SJSA1 (cell line): ENCODE measurements at regions not wholly inside any gene's neighbourhood (a gene's known extent, or its start where the extent isn't known, plus 50 kb on each side); places are given as distances from the start of the nearest gene placed in this dataset.
"Not testable (repeated sequence)": the region's sequence is repeated elsewhere in the genome, so short reads cannot be mapped to it uniquely, and the experiment has no call there.

Experiments
- DNase-seq, 2 experiments: peaks; one replicate each; pipeline ENCODE4 v3.0.0-alpha.2; 2015 to 2020; ENCODE audit warnings: low spot score in 2 of 2, low read depth in 1 of 2
- H3K27ac ChIP-seq: fragments of 250-450 bp; sonication (Bioruptor Pico); 2 replicates; pipeline ENCODE4 v1.5.1; 2020; ENCODE audit warnings: mild to moderate bottlenecking, moderate library complexity
- H3K27me3 ChIP-seq: fragments of 250-450 bp; sonication (Bioruptor Pico); replicated peaks from 2 replicates; pipeline ENCODE4 v1.5.1; 2020; ENCODE audit warnings: mild to moderate bottlenecking, moderate library complexity
- H3K36me3 ChIP-seq: fragments of 250-450 bp; sonication (Bioruptor Pico); 2 replicates; pipeline ENCODE4 v1.5.1; 2020; ENCODE audit warnings: mild to moderate bottlenecking
- H3K4me1 ChIP-seq: fragments of 250-450 bp; sonication (Bioruptor Pico); replicated peaks from 2 replicates; pipeline ENCODE4 v1.6.1; 2021; ENCODE audit warnings: mild to moderate bottlenecking
- H3K4me3 ChIP-seq: fragments of 250-450 bp; sonication (Bioruptor Pico); 2 replicates; pipeline ENCODE4 v1.5.1; 2020; ENCODE audit warnings: mild to moderate bottlenecking
- H3K9me3 ChIP-seq: fragments of 250-450 bp; sonication (Bioruptor Pico); replicated peaks from 2 replicates; pipeline ENCODE4 v1.5.1; 2020; ENCODE audit warnings: mild to moderate bottlenecking

DNA sequence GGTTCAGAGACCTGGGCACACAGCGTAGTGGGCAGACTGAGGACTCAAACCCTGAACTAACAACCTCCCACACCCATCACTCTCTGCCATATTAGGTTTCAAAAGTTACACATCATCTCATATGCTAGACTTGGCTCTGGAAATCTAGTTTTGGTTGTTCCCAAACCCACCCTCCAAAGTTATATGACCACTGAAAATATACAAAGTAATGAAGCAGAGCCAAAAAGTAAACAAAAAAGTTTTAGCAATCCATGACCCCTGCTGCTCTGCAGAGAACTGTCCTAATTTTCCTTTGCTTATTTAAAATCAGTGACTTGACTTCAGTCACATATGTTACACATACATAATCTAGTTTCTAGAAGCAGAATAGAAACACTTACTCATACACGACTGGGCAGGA, 155.6 kb upstream of the TAS2R1 start:
- Histone ChIP-seq H3K4me1 (no peaks in the 10 kb centered on the region), H3K36me3 (no peaks in the 10 kb centered on the region), H3K27ac (no peak overlapping the region), H3K4me3 (no peak overlapping the region), H3K9me3 (no peaks in the 10 kb centered on the region), H3K27me3 (no peaks in the 10 kb centered on the region)
- no peak for DNase-seq

DNA sequence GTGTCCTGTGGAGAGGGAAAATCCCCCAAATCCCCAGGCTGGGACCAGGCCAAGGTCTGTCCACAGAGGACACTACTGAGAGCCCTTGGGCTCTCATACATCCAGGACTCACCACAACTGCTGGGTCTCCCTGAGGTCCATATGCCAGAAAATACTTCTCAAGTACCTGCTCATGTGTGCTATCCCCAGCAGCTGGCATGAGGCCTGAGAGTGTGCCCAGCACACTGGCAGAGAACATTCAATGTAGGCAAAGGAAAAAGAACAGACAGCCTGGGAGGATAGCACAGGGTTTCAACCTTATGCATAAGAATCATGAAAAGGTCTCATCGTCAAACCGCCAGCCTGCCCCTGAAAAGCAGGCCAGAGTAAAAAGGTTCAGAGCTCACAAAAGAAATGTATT, 154.1 kb upstream of the TAS2R1 start:
- no peak overlapping the region for H3K27ac ChIP-seq
- no peaks in the 10 kb centered on the region for H3K36me3 ChIP-seq
- H3K27me3 ChIP-seq = no peaks in the 10 kb centered on the region
- no peak overlapping the region for H3K4me3 ChIP-seq
- no peaks in the 10 kb centered on the region for H3K4me1 ChIP-seq
- H3K9me3 ChIP-seq = no peaks in the 10 kb centered on the region
- DNase-seq = no peak

DNA sequence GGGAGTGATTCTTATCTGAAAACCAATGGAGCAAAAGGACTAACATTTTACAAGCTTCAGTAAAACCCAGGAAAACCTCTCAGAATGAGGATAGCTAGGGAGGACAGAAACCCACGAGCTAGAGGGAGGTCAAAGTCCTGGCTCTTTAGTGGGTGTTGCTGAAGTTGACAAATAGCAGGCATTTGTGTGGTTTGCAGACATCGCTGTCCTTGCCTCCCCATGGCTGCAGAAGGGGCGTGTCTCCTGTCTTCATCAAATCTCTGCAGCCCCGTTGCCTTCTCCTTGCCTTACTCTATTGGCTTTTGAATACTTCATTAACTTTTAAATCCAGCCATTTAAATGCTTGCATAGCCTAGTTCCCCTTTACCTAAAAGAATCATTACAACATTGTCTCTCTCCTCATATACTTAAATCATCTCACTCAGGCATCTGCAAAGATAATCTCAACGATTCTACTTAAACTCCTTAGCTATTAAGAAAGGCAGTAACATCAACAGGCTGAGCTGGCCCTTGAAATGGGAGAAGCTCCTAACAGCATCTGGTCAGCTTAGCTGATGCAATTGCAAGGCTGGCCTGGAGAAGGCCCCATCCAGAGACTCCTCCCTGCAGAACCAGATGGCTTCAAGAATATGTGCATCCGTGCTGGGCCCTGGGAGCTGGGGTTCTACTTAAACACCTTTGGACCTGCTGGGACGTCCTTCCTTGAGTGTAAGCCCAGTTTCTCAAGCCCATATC, 152.8 kb upstream of the TAS2R1 start:
- DNase-seq = no peak
- no peaks in the 10 kb centered on the region for H3K9me3 ChIP-seq
- no peak overlapping the region for H3K27ac ChIP-seq
- H3K36me3 ChIP-seq = no peaks in the 10 kb centered on the region
- H3K4me1 ChIP-seq = no peaks in the 10 kb centered on the region
- H3K27me3 ChIP-seq = no peaks in the 10 kb centered on the region
- no peak overlapping the region for H3K4me3 ChIP-seq

DNA sequence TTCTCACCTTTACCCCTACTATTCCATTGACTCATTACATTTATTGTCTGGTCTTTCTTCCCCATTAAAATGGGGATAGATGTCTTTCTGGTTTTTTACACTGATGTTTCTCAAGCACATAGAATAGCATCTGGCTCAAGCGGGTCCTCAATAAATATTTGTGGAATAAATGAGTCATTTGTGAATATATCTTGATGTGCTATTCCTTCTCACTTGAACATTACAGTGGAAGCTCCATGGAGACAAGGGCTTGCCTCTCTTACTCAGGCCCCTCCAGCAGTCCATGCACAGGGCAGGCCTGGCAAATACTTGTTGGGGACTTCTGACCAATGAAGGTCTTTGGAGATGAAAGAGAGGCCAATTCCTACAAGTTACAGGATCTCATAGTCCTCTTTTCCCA, 151.7 kb upstream of the TAS2R1 start:
- peak in 1 of 2 experiments; percentile 10 for DNase-seq
- Histone ChIP-seq H3K4me1 (peaks cover 1% of the 10 kb centered on the region; the same call in 1 of the 2 replicates), H3K4me3 (no peak overlapping the region)

DNA sequence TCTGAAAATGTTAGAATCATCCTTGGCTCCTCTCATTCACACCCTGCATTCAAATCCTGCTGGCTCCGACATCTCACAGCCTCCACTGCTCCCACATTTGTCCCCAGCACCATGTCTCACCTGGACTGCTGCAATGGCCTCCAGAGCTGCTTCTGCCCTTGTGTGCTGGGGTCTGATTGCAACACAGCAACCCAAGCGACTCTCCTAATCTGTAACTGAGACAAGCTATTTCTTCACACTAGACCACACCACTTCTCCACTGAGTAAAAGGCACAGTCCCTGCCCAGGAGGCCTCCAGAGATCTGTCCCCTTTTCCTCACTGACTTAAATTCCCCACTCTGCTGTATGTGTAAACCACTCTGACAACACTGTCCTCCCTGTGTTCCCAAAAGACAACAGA, 151.1 kb upstream of the TAS2R1 start:
- no peaks in the 10 kb centered on the region for H3K27me3 ChIP-seq
- H3K9me3 ChIP-seq = 0 out of 2 replicates have a peak, but pooled peaks cover 2% of the 10 kb centered on the region
- no peak overlapping the region for H3K27ac ChIP-seq
- no peaks in the 10 kb centered on the region for H3K36me3 ChIP-seq
- no peak overlapping the region for H3K4me3 ChIP-seq
- peaks cover 7% of the 10 kb centered on the region for H3K4me1 ChIP-seq
- DNase-seq = no peak

More for the DNA sequence above, 151.7 kb upstream of the TAS2R1 start:
- H3K9me3 ChIP-seq = 0 out of 2 replicates have a peak, but pooled peaks cover 2% of the 10 kb centered on the region
- no peaks in the 10 kb centered on the region for H3K27me3 ChIP-seq
- no peak overlapping the region for H3K27ac ChIP-seq
- no peaks in the 10 kb centered on the region for H3K36me3 ChIP-seq

DNA sequence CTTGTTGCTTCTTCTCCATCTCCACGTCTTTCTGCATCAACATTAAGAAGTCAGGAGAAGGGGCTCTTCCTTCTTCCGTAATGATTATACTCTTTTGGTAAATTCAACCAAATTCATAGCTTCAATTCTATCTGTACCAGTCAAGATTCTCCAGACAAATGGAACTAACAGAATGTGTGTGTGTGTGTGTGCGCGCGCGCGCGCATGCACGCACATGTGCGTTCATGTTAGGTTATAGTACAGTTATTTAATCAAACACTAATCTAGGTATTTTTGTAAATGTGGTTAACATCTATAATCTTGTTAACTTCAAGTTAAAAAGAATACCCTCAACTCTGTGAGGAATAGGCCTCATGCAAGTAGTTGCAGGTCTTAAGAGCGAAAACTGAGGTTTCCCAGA, 150.3 kb upstream of the TAS2R1 start:
- 0 out of 2 replicates have a peak, but pooled peaks cover 2% of the 10 kb centered on the region for H3K9me3 ChIP-seq
- no peak for DNase-seq
- peaks cover 12% of the 10 kb centered on the region for H3K4me1 ChIP-seq
- H3K4me3 ChIP-seq = no peak overlapping the region
- no peaks in the 10 kb centered on the region for H3K27me3 ChIP-seq
- H3K27ac ChIP-seq = no peak overlapping the region
- H3K36me3 ChIP-seq = no peaks in the 10 kb centered on the region

DNA sequence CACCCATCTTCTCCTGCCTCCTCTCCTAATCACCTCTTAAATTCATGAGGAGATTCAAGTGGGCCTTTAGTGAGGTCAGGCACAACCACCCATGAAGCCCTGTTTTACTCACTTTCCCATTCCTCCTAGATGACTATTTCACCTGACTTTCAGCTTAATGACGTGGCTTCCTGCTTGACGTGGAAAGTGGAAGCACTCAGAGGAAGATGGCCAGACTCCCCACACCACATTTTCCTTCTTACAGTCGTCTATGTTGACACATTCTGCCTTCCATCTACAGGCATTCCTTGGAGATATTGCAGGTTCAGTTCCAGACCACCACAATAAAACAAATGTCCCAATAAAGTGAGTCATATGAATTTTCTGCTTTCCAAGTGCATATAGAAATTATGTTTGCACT, 146.4 kb upstream of the TAS2R1 start:
- no peaks in the 10 kb centered on the region for H3K27me3 ChIP-seq
- 0 out of 2 replicates have a peak, but pooled peaks cover 2% of the 10 kb centered on the region for H3K9me3 ChIP-seq
- DNase-seq = peak in 1 of 2 experiments; percentile 21
- no peak overlapping the region for H3K27ac ChIP-seq
- no peak overlapping the region for H3K4me3 ChIP-seq
- H3K4me1 ChIP-seq = peaks cover 12% of the 10 kb centered on the region
- H3K36me3 ChIP-seq = no peaks in the 10 kb centered on the region

DNA sequence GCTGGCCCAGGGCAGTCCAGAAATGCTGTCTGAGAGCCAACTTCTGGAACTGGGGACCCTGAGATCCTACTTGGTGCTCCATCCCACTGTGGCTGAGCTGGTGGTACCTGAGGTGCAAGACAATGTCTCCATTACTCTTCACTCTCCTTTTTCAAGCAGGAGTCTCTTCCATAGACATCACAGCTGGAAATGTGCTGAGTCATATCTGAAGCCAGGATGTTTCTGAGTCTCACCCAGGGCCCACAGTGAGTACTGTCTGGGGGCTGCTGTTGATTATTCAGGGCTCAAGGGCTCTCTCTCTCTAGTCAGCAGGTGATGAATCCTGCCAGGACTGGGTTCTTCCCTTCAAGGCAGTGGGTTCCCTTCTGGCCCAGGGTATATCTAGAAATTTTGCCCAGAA, 145.2 kb upstream of the TAS2R1 start:
- no peak for DNase-seq
- H3K27ac ChIP-seq = no peak overlapping the region
- no peaks in the 10 kb centered on the region for H3K36me3 ChIP-seq
- 0 out of 2 replicates have a peak, but pooled peaks cover 2% of the 10 kb centered on the region for H3K9me3 ChIP-seq
- peaks cover 12% of the 10 kb centered on the region for H3K4me1 ChIP-seq
- H3K27me3 ChIP-seq = no peaks in the 10 kb centered on the region
- H3K4me3 ChIP-seq = no peak overlapping the region

DNA sequence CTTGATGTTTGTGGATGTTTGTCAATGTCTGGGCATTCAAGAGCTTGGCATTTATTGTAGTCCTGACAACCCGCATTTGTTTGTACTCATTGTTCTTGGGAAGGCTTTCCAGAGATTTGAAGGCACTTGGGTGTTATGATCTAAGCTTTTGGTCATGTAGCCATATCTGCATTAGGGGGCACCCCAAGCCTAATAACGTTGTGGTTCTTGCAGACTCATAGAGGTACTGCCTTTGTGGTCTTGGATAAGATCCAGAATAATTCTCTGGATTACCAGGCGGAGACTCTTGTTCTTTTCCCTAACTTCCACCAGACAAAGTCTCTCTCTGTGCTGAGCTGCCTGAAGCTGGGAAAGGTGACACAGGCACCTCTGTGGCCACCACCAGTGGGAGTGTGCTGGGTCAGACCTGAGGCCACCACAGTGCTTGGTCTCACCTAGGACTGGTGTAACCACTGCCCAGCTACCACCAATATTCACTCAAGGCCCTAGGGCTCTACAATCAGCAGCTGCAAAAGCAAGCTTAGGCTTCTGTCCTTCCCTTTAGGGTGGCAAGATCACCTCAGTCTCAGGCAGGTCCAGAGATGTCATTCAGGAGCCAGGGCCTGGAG, 144.4 kb upstream of the TAS2R1 start:
- no peaks in the 10 kb centered on the region for H3K27me3 ChIP-seq
- no peak overlapping the region for H3K4me3 ChIP-seq
- 0 out of 2 replicates have a peak, but pooled peaks cover 2% of the 10 kb centered on the region for H3K9me3 ChIP-seq
- no peaks in the 10 kb centered on the region for H3K36me3 ChIP-seq
- H3K4me1 ChIP-seq = peaks cover 12% of the 10 kb centered on the region
- no peak overlapping the region for H3K27ac ChIP-seq
- DNase-seq = no peak

DNA sequence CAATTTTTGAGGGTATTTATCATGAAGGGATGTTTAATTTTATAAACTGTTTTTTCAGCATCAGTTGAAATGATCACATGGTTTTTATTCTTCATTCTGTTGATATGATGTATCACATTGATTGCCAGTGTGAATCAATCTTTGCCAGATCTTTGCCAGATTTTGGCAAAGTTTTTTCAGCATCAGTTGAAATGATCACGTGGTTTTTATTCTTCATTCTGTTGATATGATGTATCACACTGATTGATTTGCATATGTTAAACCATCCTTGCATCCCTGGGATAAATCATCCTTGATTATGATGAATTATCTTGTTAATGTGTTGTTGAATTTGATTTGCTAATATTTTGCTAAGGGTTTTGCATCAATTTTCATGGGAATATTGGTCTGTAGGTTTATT, 140.9 kb upstream of the TAS2R1 start:
- Histone ChIP-seq H3K4me1 (peaks cover 3% of the 10 kb centered on the region), H3K27me3 (no peaks in the 10 kb centered on the region), H3K36me3 (no peaks in the 10 kb centered on the region), H3K9me3 (no peaks in the 10 kb centered on the region), H3K27ac (no peak overlapping the region), H3K4me3 (no peak overlapping the region)
- no peak for DNase-seq

DNA sequence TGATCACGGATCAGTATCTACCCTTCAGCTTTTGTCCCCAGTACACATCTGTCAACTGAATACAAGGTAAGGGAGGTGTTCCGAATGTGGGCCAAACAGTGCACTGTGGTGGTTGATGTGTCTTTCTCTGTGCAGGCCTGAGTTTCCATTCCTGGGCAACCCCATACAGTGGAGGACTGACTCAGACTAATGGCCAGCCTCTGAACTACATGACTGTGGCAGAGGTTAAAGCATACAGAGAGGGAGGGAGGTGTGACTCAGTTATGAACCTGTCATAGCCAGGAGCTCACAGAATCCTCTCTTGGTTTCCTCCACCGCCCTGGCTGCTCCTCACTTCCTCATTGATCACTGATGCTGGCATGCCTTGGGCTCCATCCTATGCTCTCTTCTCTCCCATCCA, 136.4 kb upstream of the TAS2R1 start:
- Histone ChIP-seq H3K27me3 (no peaks in the 10 kb centered on the region), H3K36me3 (no peaks in the 10 kb centered on the region), H3K27ac (no peak overlapping the region), H3K4me3 (no peak overlapping the region), H3K4me1 (no peaks in the 10 kb centered on the region), H3K9me3 (no peaks in the 10 kb centered on the region)
- no peak for DNase-seq

DNA sequence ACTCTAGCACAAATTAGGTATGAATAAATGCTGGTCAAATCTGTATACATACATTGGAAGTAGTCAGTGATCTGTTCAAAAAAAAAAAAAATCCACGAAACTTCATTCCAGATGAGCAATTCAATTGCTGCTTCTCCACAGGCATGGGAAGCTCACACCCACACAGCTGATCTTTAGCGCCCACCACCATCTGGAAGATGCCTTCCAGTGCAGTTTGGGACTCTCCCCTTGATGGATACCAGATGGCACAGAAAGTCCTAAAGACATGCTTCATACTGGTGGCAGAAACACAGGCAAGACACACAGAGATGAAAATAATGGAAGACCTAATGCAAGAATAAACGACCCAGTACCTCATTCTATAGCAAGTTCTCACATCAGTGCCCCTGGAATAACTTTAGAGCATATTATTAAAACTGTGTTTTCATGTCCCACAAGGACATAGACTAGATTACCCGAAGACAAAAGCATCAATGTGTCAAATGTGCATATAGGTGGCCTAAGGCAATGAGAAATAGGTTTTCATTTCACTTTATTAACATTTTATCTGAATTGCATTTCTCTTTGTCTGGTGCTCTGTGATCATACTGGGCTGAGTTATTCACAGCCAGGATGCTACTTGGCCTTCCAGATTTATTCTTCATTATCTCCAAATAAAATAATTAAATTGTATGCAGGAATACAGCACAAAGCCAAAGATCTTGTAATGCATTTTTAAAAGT, 135.4 kb upstream of the TAS2R1 start:
- no peak overlapping the region for H3K4me3 ChIP-seq
- no peak for DNase-seq
- H3K27me3 ChIP-seq = no peaks in the 10 kb centered on the region
- H3K27ac ChIP-seq = no peak overlapping the region
- H3K9me3 ChIP-seq = no peaks in the 10 kb centered on the region
- no peaks in the 10 kb centered on the region for H3K36me3 ChIP-seq
- H3K4me1 ChIP-seq = no peaks in the 10 kb centered on the region

DNA sequence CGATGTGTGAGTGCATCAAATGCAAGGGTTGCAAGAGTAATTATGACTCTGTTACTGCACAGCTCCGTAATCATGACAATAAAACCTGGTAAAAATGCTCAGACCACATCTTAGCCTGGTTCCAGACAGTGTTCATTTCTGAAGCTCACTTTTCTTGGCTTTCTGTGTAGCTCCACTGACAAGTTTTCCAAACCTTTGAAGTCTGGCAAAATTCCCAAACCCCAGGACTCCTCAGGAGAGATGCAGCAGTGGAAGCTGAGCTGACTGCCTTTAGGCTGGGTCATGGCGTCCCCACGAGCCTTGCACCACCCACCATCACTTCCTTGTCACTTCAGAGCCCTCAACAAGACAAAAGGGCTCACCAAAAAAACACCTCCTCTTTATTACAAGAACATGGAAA, 131.6 kb upstream of the TAS2R1 start:
- no peak overlapping the region for H3K4me3 ChIP-seq
- no peaks in the 10 kb centered on the region for H3K36me3 ChIP-seq
- H3K27me3 ChIP-seq = no peaks in the 10 kb centered on the region
- H3K9me3 ChIP-seq = no peaks in the 10 kb centered on the region
- no peak for DNase-seq
- no peak overlapping the region for H3K27ac ChIP-seq
- H3K4me1 ChIP-seq = no peaks in the 10 kb centered on the region

DNA sequence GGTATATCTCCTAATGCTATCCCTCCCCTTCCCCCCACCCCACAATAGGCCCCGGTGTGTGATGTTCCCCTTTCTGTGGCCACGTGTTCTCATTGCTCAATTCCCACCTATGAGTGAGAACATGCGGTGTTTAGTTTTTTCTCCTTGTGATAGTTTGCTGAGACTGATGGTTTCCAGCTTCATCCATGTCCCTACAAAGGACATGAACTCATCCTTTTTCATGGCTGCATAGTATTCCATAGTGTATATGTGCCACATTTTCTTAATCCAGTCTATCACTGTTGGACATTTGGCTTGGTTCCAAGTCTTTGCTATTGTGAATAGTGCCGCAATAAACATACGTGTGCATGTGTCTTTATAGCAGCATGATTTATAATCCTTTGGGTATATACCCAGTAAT, 122.5 kb upstream of the TAS2R1 start:
- not testable (repeated sequence) for H3K36me3 ChIP-seq, DNase-seq, H3K4me3 ChIP-seq, H3K9me3 ChIP-seq, H3K4me1 ChIP-seq, H3K27ac ChIP-seq, H3K27me3 ChIP-seq
